ENCODE measurements at regions not wholly inside any gene's neighbourhood (a gene's known extent, or its start where the extent isn't known, plus 50 kb on each side); places are given as distances from the start of the nearest gene placed in this dataset.

DNA sequence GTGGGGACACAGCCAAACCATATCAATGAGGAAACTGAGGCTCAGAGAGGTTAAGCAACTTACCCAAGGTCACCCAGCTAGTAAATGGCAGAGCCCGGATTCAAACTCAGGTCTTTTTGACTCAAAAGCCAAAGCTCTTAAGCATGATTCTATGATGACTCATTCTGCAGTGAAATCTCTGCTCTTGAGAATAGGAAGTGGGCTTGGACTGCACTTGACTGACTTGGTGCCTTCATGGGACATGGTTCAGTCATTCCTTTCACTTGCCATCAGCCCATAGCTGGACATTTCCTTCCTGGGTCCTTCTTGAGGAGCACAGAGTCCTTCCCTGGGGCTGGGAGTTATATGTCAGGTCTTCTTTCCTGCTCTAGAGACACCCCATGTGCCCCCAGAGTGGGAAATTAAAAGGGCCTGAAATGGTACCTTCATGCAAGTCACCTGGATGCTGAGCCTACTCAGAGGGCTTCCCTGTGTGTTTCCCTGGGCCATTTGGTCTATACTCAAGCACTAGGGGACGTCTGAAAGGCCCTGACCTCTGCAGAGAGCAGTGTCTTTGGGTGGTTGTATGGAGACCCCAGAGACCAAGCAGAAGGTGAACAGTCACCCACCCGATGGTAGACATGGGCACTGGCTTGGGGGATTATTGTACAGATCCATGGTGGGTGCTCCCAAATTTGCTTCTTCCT is 62.4 kb upstream of the SDK1 start:
- no peak overlapping the region for H3K4ac ChIP-seq (ENCODE audit: low read depth, low read length)
- no peak overlapping the region for H4K5ac ChIP-seq (ENCODE audit: low read depth, low read length)
- H2AK5ac ChIP-seq (ENCODE audit: low read depth, low read length): no peak overlapping the region
- no peaks in the 10 kb centered on the region; the same call in 1 of the 2 replicates for H3K27me3 ChIP-seq (ENCODE audit: control insufficient read depth, insufficient read depth, low read length)
- in situ Hi-C loops (cut with MboI; ENCODE audit: low sequenced_read_pairs): no loop called here
- WGBS, 2 experiments (ENCODE audit: extremely low coverage in 2 of 2, insufficient read length in 1 of 2): 67% methylated on average over 2 of the region's 3 CpGs; no CpG with 5 or more reads in 1 of the 2 experiments
- ChIA-PET CTCF (no interaction called here), POLR2A (ENCODE audit: unreplicated experiment) (no interaction called here)
- no peak overlapping the region for H3K4me3 ChIP-seq (ENCODE audit: insufficient read depth, low read depth, low read length)
- H3K36me3 ChIP-seq (ENCODE audit: control insufficient read depth, insufficient read depth, low read length): no peaks in the 10 kb centered on the region
- H3K79me1 ChIP-seq (ENCODE audit: low read depth in 1 of 2, low read length in 2 of 2): no peaks in the 10 kb centered on the region
- H3K9me1 ChIP-seq (ENCODE audit: insufficient read depth, low read length): no peaks in the 10 kb centered on the region
- H2AFZ ChIP-seq (replicated peaks; ENCODE audit: low read length, poor library complexity): no peak overlapping the region
- peaks cover 6% of the 10 kb centered on the region for H3K9me3 ChIP-seq (ENCODE audit: control insufficient read depth, insufficient read depth, low read length)
- no peak overlapping the region for H3K4me2 ChIP-seq (ENCODE audit: low read depth, low read length)
- H4K91ac ChIP-seq (ENCODE audit: insufficient read depth, low read depth, low read length): no peak overlapping the region
- peaks cover under 1% of the 10 kb centered on the region; the same call in 1 of the 2 replicates for H3K4me1 ChIP-seq (ENCODE audit: control insufficient read depth, insufficient read depth, low read length)
- ATAC-seq (ENCODE audit: low read depth): no peak
- H3K27ac ChIP-seq (ENCODE audit: insufficient read depth, low read length): no peak overlapping the region
- no TSS peak for BruUV-seq (replicated peaks)
- H3K56ac ChIP-seq (ENCODE audit: extremely low read depth, insufficient read depth, low read length): no peak overlapping the region
- H3K9ac ChIP-seq (ENCODE audit: low read depth, low read length): no peak overlapping the region
- no peak overlapping the region for H4K8ac ChIP-seq (ENCODE audit: low read depth in 2 of 2, low read length in 2 of 2)
- H2BK15ac ChIP-seq (ENCODE audit: low read depth, low read length): no peak overlapping the region
- no peak overlapping the region for H3K23ac ChIP-seq (ENCODE audit: low read depth, low read length)
- no peak overlapping the region for H2AK9ac ChIP-seq (replicated peaks; ENCODE audit: low read depth, low read length, poor library complexity)
- H3K18ac ChIP-seq (ENCODE audit: low read depth, low read length): no peak overlapping the region
- intact Hi-C loops (cut with micrococcal nuclease): no loop called here
- H3K14ac ChIP-seq (replicated peaks; ENCODE audit: low read depth, low read length): no peak overlapping the region
- TF ChIP-seq BHLHE40 (IDR thresholded peaks at IDR 0.05; ENCODE audit: low read depth, low read length) (no peak), FOS (IDR thresholded peaks at IDR 0.05; ENCODE audit: low read depth, low read length) (no peak)
- TF ChIP-seq, protein P1, sequence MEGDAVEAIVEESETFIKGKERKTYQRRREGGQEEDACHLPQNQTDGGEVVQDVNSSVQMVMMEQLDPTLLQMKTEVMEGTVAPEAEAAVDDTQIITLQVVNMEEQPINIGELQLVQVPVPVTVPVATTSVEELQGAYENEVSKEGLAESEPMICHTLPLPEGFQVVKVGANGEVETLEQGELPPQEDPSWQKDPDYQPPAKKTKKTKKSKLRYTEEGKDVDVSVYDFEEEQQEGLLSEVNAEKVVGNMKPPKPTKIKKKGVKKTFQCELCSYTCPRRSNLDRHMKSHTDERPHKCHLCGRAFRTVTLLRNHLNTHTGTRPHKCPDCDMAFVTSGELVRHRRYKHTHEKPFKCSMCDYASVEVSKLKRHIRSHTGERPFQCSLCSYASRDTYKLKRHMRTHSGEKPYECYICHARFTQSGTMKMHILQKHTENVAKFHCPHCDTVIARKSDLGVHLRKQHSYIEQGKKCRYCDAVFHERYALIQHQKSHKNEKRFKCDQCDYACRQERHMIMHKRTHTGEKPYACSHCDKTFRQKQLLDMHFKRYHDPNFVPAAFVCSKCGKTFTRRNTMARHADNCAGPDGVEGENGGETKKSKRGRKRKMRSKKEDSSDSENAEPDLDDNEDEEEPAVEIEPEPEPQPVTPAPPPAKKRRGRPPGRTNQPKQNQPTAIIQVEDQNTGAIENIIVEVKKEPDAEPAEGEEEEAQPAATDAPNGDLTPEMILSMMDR (conservative IDR thresholded peaks at IDR 0.05; ENCODE audit: low read depth, low read length): no peak
- no peak overlapping the region for H2BK20ac ChIP-seq (ENCODE audit: low read depth, low read length)
- dilution Hi-C loops (cut with HindIII; ENCODE audit: low sequenced_read_pairs, unreplicated experiment): no loop called here
- H2BK5ac ChIP-seq (ENCODE audit: low read depth, low read length, poor library complexity, severe bottlenecking): no peak overlapping the region
- no peak for DNase-seq
- H2BK120ac ChIP-seq (ENCODE audit: low read depth, low read length): no peak overlapping the region
- H4K20me1 ChIP-seq (ENCODE audit: insufficient read depth, low read length): no peaks in the 10 kb centered on the region
